ENCODE measurements at regions not wholly inside any gene's neighbourhood (a gene's known extent, or its start where the extent isn't known, plus 50 kb on each side); places are given as distances from the start of the nearest gene placed in this dataset.

DNA sequence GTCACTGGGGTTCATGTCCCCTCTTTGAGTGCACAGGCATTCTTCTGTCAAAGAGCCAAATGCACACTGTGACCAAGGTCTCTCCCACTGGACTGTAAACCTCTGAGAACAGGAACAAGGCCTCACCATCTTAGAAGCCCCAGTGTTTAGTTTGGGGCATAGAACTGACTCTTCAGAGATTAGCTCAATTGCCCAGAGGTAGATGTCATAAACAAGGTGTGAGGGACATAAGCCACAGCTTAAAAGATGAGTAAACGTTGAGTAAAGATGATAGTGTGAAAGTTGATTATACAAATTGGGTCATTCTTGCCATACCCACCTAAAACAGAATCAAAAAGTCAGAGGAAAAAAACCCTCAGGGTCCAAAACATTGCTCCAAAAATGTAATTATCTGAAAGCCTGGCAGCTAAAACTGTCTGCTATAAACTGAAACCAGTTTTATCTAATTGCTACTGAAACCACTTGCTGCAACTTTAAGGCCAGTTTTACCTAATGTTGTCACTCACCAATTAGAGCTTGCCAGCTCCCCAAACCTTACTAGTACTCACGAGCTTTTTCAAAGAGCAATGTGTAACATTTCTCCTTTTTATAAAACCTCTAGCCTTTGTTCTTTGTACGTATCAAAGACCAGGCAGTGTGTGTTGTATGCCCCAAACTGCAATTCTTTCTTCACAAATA lies 415.2 kb downstream of the RAP2B start:
- Histone ChIP-seq H2AFZ (ENCODE audit: control insufficient read depth, low read depth, low read length) (no peak overlapping the region), H3K27ac (ENCODE audit: control insufficient read depth, insufficient read depth) (no peak overlapping the region), H3K4me3 (no peak overlapping the region), H3K9ac (ENCODE audit: control insufficient read depth, insufficient read depth, low read length) (no peak overlapping the region), H3K79me2 (ENCODE audit: control insufficient read depth, insufficient read depth, low read length) (no peaks in the 10 kb centered on the region), H4K20me1 (ENCODE audit: control insufficient read depth, insufficient read depth) (no peaks in the 10 kb centered on the region), H3K4me1 (ENCODE audit: control insufficient read depth, insufficient read depth, low read length) (no peaks in the 10 kb centered on the region), H3K27me3 (replicated peaks in 1 of 2; ENCODE audit: control insufficient read depth in 2 of 2, insufficient read depth in 2 of 2, low read length in 1 of 2) (no peaks in the 10 kb centered on the region), H3K9me3 (replicated peaks; ENCODE audit: control insufficient read depth, insufficient read depth, low read length) (no peaks in the 10 kb centered on the region), H3K36me3 (ENCODE audit: control insufficient read depth in 2 of 2, insufficient read depth in 2 of 2, low read length in 1 of 2) (no peaks in the 10 kb centered on the region), H3K4me2 (ENCODE audit: control insufficient read depth, insufficient read depth) (no peak overlapping the region)
- no peak for TF ChIP-seq ATF7 (IDR thresholded peaks at IDR 0.05; ENCODE audit: low read depth)
- TF ChIP-seq, protein P1, sequence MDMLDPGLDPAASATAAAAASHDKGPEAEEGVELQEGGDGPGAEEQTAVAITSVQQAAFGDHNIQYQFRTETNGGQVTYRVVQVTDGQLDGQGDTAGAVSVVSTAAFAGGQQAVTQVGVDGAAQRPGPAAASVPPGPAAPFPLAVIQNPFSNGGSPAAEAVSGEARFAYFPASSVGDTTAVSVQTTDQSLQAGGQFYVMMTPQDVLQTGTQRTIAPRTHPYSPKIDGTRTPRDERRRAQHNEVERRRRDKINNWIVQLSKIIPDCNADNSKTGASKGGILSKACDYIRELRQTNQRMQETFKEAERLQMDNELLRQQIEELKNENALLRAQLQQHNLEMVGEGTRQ (IDR thresholded peaks at IDR 0.05; ENCODE audit: borderline replicate concordance, low read depth, low read length), result no peak
- no peak for TF ChIP-seq SKIL (IDR thresholded peaks at IDR 0.05; ENCODE audit: low read depth, poor library complexity, severe bottlenecking)
- ChIA-PET SMC1A (ENCODE audit: uncharacterized antibody, unreplicated experiment) (no interaction called here), RAD21 (ENCODE audit: unreplicated experiment) (no interaction called here), CTCF (no interaction called here), POLR2A (no interaction called here)
- WGBS (ENCODE audit: insufficient coverage, insufficient replicate concordance, low lambda C conversion rate, missing lambda C conversion rate), result 0% methylated on average over 3 of the region's 3 CpGs
- BruUV-seq (replicated peaks), result no TSS peak
- in situ Hi-C loops (cut with MboI), result no loop called here
- ATAC-seq (peak; percentile 27; the same call in 1 of the 3 replicates), FAIRE-seq (no peak), DNase-seq (ENCODE audit: low read depth, low spot score) (no peak)
- intact Hi-C loops (cut with micrococcal nuclease; ENCODE audit: unreplicated experiment), result no loop called here

DNA sequence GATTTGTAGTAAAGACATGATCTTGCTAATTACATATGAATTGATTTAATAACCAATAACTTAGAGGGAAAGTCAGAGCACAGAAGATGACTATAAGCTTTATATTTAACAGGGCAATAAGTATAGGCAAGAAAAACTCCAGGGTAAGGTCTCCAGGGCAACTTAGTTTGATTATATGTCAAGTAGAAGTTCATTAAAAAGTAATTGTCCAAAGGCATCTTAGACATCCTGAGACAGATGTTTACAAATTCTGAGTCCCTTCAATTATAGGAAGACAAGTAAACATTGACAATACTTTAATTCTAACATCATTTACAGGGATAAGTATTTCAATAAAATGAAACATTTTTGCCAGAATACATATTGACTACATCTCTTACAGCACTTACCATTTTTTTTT lies 416.0 kb downstream of the RAP2B start:
- Histone ChIP-seq H2AFZ (ENCODE audit: control insufficient read depth, low read depth, low read length) (no peak overlapping the region), H3K27me3 (replicated peaks in 1 of 2; ENCODE audit: control insufficient read depth in 2 of 2, insufficient read depth in 2 of 2, low read length in 1 of 2) (no peaks in the 10 kb centered on the region), H4K20me1 (ENCODE audit: control insufficient read depth, insufficient read depth) (no peaks in the 10 kb centered on the region), H3K9me3 (replicated peaks; ENCODE audit: control insufficient read depth, insufficient read depth, low read length) (no peaks in the 10 kb centered on the region), H3K4me3 (no peak overlapping the region), H3K36me3 (ENCODE audit: control insufficient read depth in 2 of 2, insufficient read depth in 2 of 2, low read length in 1 of 2) (no peaks in the 10 kb centered on the region), H3K9ac (ENCODE audit: control insufficient read depth, insufficient read depth, low read length) (no peak overlapping the region), H3K27ac (ENCODE audit: control insufficient read depth, insufficient read depth) (no peak overlapping the region), H3K4me1 (ENCODE audit: control insufficient read depth, insufficient read depth, low read length) (no peaks in the 10 kb centered on the region), H3K79me2 (ENCODE audit: control insufficient read depth, insufficient read depth, low read length) (no peaks in the 10 kb centered on the region), H3K4me2 (ENCODE audit: control insufficient read depth, insufficient read depth) (no peak overlapping the region)
- ATAC-seq (no peak), FAIRE-seq (no peak), DNase-seq (ENCODE audit: low read depth, low spot score) (no peak)
- SMC1A ChIA-PET (ENCODE audit: uncharacterized antibody, unreplicated experiment), result interaction anchor here (1.0 kb wide), 1 partner anchor 11 kb away, joined by 4 read pairs; no protein-coding TSS in a partner anchor
- intact Hi-C loops (cut with micrococcal nuclease; ENCODE audit: unreplicated experiment), result no loop called here
- RAD21 ChIA-PET (ENCODE audit: unreplicated experiment), result no interaction called here
- in situ Hi-C loops (cut with MboI), result no loop called here
- POLR2A ChIA-PET, result no interaction called here
- no TSS peak for BruUV-seq (replicated peaks)
- CTCF ChIA-PET, result no interaction called here
- TF ChIP-seq, protein P2, sequence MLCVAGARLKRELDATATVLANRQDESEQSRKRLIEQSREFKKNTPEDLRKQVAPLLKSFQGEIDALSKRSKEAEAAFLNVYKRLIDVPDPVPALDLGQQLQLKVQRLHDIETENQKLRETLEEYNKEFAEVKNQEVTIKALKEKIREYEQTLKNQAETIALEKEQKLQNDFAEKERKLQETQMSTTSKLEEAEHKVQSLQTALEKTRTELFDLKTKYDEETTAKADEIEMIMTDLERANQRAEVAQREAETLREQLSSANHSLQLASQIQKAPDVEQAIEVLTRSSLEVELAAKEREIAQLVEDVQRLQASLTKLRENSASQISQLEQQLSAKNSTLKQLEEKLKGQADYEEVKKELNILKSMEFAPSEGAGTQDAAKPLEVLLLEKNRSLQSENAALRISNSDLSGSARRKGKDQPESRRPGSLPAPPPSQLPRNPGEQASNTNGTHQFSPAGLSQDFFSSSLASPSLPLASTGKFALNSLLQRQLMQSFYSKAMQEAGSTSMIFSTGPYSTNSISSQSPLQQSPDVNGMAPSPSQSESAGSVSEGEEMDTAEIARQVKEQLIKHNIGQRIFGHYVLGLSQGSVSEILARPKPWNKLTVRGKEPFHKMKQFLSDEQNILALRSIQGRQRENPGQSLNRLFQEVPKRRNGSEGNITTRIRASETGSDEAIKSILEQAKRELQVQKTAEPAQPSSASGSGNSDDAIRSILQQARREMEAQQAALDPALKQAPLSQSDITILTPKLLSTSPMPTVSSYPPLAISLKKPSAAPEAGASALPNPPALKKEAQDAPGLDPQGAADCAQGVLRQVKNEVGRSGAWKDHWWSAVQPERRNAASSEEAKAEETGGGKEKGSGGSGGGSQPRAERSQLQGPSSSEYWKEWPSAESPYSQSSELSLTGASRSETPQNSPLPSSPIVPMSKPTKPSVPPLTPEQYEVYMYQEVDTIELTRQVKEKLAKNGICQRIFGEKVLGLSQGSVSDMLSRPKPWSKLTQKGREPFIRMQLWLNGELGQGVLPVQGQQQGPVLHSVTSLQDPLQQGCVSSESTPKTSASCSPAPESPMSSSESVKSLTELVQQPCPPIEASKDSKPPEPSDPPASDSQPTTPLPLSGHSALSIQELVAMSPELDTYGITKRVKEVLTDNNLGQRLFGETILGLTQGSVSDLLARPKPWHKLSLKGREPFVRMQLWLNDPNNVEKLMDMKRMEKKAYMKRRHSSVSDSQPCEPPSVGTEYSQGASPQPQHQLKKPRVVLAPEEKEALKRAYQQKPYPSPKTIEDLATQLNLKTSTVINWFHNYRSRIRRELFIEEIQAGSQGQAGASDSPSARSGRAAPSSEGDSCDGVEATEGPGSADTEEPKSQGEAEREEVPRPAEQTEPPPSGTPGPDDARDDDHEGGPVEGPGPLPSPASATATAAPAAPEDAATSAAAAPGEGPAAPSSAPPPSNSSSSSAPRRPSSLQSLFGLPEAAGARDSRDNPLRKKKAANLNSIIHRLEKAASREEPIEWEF (IDR thresholded peaks at IDR 0.05; ENCODE audit: insufficient replicate concordance, low read depth, low read length), result no peak
- TF ChIP-seq TCF12 (IDR thresholded peaks at IDR 0.05; ENCODE audit: low read depth, low read length) (no peak), ATF3 (IDR thresholded peaks at IDR 0.05; ENCODE audit: borderline replicate concordance, extremely low read depth, low read depth, low read length) (no peak), RCOR1 (conservative IDR thresholded peaks at IDR 0.05; ENCODE audit: low read depth, low read length) (no peak), EGR1 (IDR thresholded peaks at IDR 0.05; ENCODE audit: borderline replicate concordance in 1 of 2, low read depth in 2 of 2, low read length in 2 of 2) (no peak)

Measured in GM12878 (cell line).